ENCODE measurements at regions not wholly inside any gene's neighbourhood (a gene's known extent, or its start where the extent isn't known, plus 50 kb on each side); places are given as distances from the start of the nearest gene placed in this dataset.

GRCh38 chr11:128130052-128130451 is 457.3 kb downstream of the ETS1 start:
- TF ChIP-seq CTCF (IDR thresholded peaks at IDR 0.05) (no peak), POLR2A (IDR thresholded peaks at IDR 0.05; ENCODE audit: low read depth) (no peak)
